HFFc6 (cell line): ENCODE measurements at regions not wholly inside any gene's neighbourhood (a gene's known extent, or its start where the extent isn't known, plus 50 kb on each side); places are given as distances from the start of the nearest gene placed in this dataset.

Experiments
- DNase-seq: peaks from one replicate; pipeline ENCODE4 v3.0.0-alpha.2; 2018
- H3K27ac Mint-ChIP-seq: 2 replicates; pipeline ENCODE4 v1.8.0; 2020; ENCODE audit warnings: mild to moderate bottlenecking, mixed read lengths
- H3K27me3 Mint-ChIP-seq: 2 replicates; pipeline ENCODE4 v1.8.0; 2021; ENCODE audit warnings: mild to moderate bottlenecking, moderate library complexity, mixed read lengths; ENCODE audit not compliant: insufficient read depth
- H3K36me3 Mint-ChIP-seq: 2 replicates; pipeline ENCODE4 v1.8.0; 2021; ENCODE audit warnings: low read depth, mixed read lengths
- H3K4me1 Mint-ChIP-seq: 2 replicates; pipeline ENCODE4 v1.8.0; 2020; ENCODE audit warnings: low read depth, mixed read lengths
- H3K4me3 Mint-ChIP-seq: 2 replicates; pipeline ENCODE4 v1.8.0; 2020; ENCODE audit warnings: mild to moderate bottlenecking, moderate library complexity, mixed read lengths
- H3K9me3 Mint-ChIP-seq: 2 replicates; pipeline ENCODE4 v1.8.0; 2020; ENCODE audit warnings: mild to moderate bottlenecking, mixed read lengths
- TF ChIP-seq, protein P1 (sequence below): fragments of 200-600 bp; sonication (generic); IDR thresholded peaks from 2 replicates; pipeline ENCODE4 v1.5.0; 2021; ENCODE audit warnings: antibody characterized with exemption, mild to moderate bottlenecking

DNA sequence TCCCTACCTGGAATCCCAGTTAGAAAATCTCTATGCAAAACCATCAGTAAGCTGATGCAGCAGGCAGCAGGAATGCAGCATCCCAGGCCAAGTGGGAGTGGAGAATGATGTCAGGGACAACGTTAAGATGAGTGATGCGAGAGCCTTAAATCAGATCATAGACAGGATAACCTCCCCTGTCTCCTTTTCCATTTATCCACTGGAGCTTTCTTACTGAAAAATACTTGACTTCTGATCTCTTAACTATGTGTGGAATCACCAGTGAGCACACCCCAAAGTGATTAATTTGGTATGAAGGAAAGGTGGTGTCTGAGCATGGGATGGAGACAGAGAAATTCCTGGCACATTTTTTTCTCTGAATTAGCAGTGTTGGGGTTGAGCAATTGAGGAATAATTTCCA is 98.0 kb downstream of the RND3 start:
- H3K9me3 Mint-ChIP-seq, result peaks cover 10% of the 10 kb centered on the region
- DNase-seq, result peak; percentile 37

DNA sequence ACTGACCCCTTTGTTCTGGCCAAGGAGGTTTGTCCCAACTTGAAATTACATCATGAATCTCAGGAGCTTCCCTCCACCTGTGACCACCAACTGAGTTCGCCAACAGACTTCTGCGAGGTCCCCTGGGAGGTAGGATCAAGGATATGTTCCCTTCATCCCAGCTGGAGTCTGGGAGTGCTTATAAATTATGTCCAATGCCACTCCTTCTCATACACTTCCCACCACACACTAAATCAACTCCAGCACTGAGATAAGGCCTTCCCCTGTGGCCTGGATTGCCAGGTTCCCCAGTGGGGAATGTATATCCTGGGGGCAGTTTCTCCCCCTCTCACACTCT is 99.2 kb downstream of the RND3 start:
- H3K27me3 Mint-ChIP-seq, result no peaks in the 10 kb centered on the region
- H3K4me1 Mint-ChIP-seq, result peaks cover 33% of the 10 kb centered on the region
- peaks cover 13% of the 10 kb centered on the region for H3K9me3 Mint-ChIP-seq
- TF ChIP-seq, protein P1, sequence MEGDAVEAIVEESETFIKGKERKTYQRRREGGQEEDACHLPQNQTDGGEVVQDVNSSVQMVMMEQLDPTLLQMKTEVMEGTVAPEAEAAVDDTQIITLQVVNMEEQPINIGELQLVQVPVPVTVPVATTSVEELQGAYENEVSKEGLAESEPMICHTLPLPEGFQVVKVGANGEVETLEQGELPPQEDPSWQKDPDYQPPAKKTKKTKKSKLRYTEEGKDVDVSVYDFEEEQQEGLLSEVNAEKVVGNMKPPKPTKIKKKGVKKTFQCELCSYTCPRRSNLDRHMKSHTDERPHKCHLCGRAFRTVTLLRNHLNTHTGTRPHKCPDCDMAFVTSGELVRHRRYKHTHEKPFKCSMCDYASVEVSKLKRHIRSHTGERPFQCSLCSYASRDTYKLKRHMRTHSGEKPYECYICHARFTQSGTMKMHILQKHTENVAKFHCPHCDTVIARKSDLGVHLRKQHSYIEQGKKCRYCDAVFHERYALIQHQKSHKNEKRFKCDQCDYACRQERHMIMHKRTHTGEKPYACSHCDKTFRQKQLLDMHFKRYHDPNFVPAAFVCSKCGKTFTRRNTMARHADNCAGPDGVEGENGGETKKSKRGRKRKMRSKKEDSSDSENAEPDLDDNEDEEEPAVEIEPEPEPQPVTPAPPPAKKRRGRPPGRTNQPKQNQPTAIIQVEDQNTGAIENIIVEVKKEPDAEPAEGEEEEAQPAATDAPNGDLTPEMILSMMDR, result no peak
- no peak overlapping the region for H3K4me3 Mint-ChIP-seq
- H3K36me3 Mint-ChIP-seq, result peaks cover 17% of the 10 kb centered on the region
- H3K27ac Mint-ChIP-seq, result no peak overlapping the region
- DNase-seq, result no peak

More for the DNA sequence above, 98.0 kb downstream of the RND3 start:
- TF ChIP-seq, protein P1, result no peak
- Mint-ChIP-seq H3K36me3 (peaks cover 10% of the 10 kb centered on the region), H3K4me1 (peaks cover 33% of the 10 kb centered on the region), H3K4me3 (no peak overlapping the region; the same call in 1 of the 2 replicates), H3K27me3 (no peaks in the 10 kb centered on the region), H3K27ac (peak overlapping the region; percentile 79)

DNA sequence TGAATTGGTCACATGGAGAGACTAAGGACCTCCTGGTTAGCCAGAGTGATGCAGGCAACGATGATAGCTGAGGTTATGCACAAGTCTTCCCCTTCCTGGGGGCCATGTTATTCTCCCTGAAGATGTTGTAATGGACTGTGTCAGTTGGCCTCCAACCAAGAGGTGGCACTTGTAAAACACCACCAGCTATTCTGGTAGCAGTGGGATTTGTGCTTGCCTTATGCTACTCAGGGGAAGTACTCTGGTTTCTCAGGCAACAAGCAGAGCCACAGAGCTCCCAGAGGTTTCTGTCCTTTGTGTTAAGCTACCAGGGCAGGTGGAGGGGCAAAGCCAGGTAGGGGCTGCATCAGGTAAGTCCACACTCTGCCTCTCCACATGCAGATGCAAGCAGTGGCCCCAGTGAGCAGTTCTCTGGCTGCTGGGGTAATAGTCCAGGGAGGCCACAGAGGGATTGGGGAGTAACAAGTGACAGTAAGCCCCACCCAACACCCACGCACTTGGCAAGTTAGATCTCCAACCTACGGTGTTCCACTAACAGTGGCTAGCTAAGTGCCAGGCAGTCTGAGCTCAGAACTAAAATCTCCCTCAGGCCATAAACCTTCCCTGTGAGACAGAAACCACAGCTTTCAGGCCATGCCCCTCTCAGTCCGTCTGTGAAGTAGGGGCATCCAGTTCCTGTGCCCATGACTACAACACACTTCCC is 99.7 kb downstream of the RND3 start:
- TF ChIP-seq, protein P1, result no peak
- H3K27ac Mint-ChIP-seq, result no peak overlapping the region
- no peaks in the 10 kb centered on the region for H3K27me3 Mint-ChIP-seq
- H3K4me3 Mint-ChIP-seq, result no peak overlapping the region
- peaks cover 33% of the 10 kb centered on the region for H3K4me1 Mint-ChIP-seq
- H3K36me3 Mint-ChIP-seq, result peaks cover 22% of the 10 kb centered on the region
- peak; percentile 5 for DNase-seq
- peaks cover 14% of the 10 kb centered on the region for H3K9me3 Mint-ChIP-seq

DNA sequence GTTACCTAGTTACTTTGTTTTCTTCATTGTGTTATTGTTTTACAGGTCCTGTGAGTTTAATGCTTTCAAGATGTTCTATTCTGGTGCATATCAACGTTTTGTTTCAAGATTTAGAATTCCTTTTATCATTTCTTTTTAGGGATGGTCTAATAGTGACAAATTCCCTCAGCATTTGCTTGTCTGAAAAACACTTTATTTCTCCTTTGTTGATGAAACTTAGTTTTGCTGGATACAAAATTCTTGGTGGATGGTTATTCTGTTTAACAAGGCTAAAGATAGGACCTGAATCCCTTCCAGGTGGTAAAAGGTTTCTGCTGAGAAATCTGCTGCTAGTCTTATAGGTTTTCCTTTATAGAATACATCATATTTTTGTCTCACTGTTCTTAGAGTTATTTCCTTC is 102.3 kb downstream of the RND3 start:
- H3K4me1 Mint-ChIP-seq, result peaks cover 19% of the 10 kb centered on the region
- H3K9me3 Mint-ChIP-seq, result peaks cover 14% of the 10 kb centered on the region
- H3K36me3 Mint-ChIP-seq, result peaks cover 28% of the 10 kb centered on the region
- no peak overlapping the region for H3K27ac Mint-ChIP-seq
- H3K27me3 Mint-ChIP-seq, result no peaks in the 10 kb centered on the region
- H3K4me3 Mint-ChIP-seq, result no peak overlapping the region
- TF ChIP-seq, protein P1, result no peak
- no peak for DNase-seq

DNA sequence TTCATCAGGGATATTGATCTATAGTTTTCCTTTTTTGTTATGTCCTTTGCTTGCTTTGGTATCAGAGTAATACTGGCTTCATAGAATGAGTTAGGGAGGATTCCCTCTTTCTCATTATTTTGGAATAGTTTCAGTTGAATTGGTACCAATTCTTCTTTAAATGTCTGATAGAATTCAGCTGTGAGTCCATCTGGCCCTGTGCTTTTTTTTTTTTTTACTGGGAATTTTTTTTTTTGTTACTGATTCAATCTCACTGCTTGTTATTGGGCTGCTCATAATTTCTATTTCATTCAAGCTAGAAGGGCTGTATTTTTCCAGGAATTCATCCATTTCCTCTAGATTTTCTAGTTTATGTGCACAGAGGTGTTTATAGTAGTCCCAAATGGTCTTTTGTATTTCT is 103.9 kb downstream of the RND3 start:
- Mint-ChIP-seq H3K27ac (no peak overlapping the region), H3K4me1 (peaks cover 5% of the 10 kb centered on the region; the same call in 1 of the 2 replicates), H3K36me3 (peaks cover 28% of the 10 kb centered on the region), H3K27me3 (no peaks in the 10 kb centered on the region), H3K4me3 (no peak overlapping the region), H3K9me3 (peaks cover 14% of the 10 kb centered on the region)
- TF ChIP-seq, protein P1, result no peak
- no peak for DNase-seq
